NCI-H748 (cell line): ENCODE measurements at regions not wholly inside any gene's neighbourhood (a gene's known extent, or its start where the extent isn't known, plus 50 kb on each side); places are given as distances from the start of the nearest gene placed in this dataset.
"Not testable (repeated sequence)": the region's sequence is repeated elsewhere in the genome, so short reads cannot be mapped to it uniquely, and the experiment has no call there.

Experiments used
- DNase-seq: peaks from one replicate; lab custom pipeline; 2025; ENCODE audit not compliant: unreplicated experiment; lab: John Stamatoyannopoulos, UW

DNA sequence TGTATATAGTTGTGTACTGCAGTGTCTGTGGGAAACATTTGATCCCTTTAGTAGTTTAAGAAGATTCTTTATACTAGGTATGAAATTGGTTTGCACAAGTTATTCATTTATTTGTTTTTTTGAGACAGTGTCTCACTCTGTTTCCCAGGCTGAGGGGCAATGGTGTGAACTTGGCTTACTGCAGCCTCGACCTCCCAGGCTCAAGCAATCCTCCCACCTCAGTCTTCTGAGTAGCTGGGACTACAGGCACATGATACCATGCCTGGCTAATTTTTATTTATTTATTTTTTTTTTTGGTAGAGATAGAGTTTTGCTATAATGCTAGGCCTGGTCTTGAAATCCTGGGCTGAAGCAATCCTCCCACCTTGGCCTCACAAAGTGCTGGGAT lies 209.4 kb downstream of the RASSF9 start:
- DNase-seq, result no peak

DNA sequence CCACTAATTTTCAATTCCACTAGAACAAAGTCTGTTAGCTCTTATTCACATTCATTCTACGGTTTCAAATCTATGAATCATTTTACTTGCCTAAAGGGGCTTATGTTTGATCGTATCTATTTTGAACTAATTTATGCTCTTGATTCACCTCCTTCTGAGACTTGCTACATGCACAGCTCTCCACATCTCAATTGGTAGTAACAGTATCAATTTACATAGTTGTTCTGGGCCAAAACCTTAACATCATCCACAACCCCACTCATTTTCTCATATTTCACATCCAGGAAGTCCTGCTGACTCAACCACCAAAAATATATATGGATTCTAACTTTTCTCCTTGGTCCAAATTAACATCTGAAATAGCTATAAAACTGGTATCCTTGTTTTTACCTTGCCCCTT lies 208.6 kb downstream of the RASSF9 start:
- DNase-seq, result no peak

GRCh38 chr12:85628562-85628961 lies 207.6 kb downstream of the RASSF9 start:
- DNase-seq, result not testable (repeated sequence)

- DNase-seq, result no peak
Observed at GRCh38 chr12:85630851-85631250, 205.4 kb downstream of the RASSF9 start.

- no peak for DNase-seq
Observed at GRCh38 chr12:85632390-85632789, 203.8 kb downstream of the RASSF9 start.

- DNase-seq, result no peak
Observed at GRCh38 chr12:85633491-85633890, 202.7 kb downstream of the RASSF9 start.

- DNase-seq, result no peak
Observed at GRCh38 chr12:85639834-85640233, 196.4 kb downstream of the RASSF9 start.

GRCh38 chr12:85641796-85642195 lies 194.4 kb downstream of the RASSF9 start:
- DNase-seq, result no peak

GRCh38 chr12:85642288-85642687 lies 193.9 kb downstream of the RASSF9 start:
- DNase-seq, result no peak

GRCh38 chr12:85642808-85643207 lies 193.4 kb downstream of the RASSF9 start:
- DNase-seq, result no peak

DNA sequence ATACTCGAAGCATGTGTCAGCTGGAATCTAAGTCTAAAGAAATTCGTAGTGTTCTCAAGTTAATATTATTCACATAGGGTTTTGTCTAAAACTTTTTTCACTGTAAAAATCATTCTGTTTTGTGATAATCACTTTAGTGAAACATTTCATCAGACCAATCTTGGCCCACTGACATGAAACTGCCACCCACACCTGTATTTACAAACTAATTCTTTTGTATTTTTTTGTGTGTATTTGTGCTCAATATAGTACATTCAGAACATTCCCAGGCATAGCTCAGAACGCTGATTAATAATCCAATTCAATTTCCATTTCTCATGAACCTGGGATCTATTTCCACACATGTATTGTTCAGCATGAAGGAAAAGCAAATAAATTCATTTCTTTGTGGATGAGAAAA lies 191.7 kb downstream of the RASSF9 start:
- DNase-seq, result no peak

- no peak for DNase-seq
Observed at GRCh38 chr12:85653731-85654455, 182.3 kb downstream of the RASSF9 start.

DNA sequence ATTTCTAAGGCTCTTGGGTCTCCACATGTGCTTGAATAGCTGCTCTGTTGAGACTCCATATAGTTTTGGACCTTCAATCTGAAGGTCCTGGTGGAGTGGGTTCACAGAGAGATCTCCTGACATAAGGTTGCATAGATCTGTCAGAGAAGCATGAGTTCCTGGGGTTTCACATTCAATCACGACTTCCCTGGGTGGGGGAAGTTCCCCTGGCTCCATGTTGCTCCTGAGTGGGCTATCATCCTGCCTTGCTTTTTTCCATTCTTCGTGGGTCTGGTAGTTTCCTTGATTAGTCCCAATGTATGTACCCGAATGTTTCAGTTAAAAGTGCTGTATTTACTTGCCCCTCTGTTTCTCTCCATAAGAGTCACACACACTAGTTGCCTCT lies 181.8 kb downstream of the RASSF9 start:
- no peak for DNase-seq

- no peak for DNase-seq
Observed at GRCh38 chr12:85656561-85656960, 179.6 kb downstream of the RASSF9 start.

GRCh38 chr12:85657251-85657650 lies 179.0 kb downstream of the RASSF9 start:
- no peak for DNase-seq

DNA sequence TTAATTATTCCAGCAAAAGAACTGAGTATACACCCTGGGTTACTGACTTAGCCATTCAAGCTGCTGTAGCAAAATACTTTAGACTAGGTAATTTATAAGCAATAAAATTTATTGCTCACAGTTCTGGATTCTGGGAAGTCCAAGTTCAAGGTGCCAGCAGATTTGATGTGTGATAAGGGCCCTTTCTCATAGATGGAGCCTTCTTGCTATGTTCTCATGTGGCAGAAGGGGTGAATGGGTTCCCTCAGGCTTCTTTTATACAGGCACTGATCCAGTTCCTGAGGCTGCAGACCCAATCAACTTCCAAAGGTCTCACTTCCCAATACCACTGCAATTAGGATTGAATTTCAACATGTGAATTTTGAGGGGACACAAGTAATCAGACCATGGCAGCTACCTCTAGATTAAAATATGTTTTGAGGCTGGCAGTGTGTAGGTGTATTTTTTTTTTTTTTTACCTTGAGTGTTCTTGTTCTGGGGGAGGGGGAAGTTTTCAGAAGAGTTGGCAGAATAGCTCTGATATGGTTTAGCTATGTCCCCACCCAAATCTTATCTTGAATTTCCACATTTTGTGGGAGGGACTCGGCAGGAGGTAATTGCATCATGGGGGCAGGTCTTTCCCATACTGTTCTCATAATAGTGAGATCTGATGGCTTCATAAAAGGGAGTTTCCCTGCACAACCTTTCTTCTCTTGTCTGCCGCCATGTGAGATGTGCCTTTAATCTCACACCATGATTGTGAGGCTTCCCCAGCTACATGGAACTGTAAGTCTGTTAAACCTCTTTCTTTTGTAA lies 178.2 kb downstream of the RASSF9 start:
- no peak for DNase-seq

DNA sequence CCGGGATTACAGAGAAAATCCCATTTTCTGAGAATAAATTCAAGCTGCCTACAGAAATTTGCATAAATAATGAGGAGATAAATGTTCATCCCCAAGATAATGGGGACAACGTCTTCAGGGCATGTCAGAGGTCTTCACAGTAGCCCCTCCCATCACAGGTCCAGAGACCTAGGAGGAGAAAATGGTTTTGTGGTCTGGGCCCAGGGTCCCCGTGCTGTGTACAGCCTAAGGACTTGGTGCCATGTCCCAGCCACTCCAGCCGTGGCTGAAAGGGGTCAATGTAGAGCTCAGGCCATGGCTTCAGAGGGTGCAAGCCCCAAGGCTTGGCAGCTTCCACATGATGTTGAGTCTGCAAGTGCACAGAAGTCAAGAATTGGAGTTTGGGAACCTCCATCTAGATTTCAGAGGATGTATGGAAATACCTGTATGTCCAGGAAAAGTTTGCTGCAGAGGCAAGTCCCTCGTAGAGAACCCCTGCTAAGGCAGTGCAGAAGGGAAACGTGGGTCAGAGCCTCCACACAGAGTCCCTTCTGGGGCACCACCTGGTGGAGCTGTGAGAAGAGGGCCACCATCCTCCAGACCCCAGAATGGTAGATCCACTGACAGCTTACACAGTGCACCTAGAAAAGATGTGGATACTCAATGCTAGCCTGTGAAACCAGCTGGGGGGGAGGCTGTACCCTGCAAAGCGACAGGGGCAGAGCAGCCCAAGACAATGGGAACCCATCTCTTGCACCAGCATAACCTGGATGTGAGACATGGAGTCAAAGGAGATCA lies 176.3 kb downstream of the RASSF9 start:
- no peak for DNase-seq

DNA sequence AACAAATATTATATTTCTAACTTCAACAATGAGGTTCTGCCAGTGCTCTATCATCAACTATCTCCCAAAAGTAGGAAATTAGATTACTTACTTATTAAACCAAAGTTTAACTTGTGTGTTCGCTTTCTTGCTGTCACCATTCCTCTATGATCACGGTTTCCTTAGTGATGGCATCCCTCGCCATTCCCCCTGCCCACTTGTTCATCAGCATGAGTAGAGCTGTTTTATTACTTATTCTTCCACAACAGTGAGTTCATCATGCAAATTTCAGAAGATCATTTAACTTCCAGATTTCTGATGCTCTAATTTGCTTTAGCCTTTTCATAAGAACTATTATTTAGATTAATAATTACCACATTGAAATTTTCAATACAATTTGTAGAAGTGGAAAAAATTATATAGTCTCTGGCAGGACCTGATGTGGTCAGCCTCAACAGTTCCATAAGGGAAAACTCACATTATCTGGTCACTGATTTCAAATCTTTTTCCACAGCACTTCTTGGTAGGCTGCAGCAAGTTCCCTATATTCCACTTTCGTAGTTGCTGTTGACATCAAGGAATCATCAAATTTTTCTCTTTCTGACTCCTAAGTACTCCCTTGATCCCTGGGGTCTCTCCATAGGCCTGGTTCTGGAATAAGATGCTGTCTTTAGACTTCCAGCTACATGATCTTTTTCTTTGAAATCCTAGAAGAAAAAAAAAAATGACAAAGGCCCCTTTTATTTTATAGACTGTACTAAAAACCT lies 174.6 kb downstream of the RASSF9 start:
- no peak for DNase-seq

DNA sequence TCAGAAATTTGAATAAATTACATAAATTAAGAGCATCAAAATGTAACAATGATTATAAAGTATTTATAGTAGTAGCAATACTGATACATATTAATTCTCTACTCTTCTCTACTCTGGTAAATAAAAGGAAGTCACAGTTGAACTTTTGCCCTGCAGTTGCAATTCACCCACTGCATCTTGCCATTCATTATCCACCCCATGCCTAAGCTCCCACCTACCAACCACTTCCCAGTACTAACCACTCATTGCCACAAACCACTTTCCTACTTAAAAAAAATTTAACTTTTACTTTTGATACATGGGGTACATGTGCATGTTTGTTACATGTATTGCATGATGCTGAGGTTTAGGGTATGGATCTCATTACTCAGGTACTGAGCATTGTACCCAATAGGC lies 174.0 kb downstream of the RASSF9 start:
- DNase-seq, result no peak

DNA sequence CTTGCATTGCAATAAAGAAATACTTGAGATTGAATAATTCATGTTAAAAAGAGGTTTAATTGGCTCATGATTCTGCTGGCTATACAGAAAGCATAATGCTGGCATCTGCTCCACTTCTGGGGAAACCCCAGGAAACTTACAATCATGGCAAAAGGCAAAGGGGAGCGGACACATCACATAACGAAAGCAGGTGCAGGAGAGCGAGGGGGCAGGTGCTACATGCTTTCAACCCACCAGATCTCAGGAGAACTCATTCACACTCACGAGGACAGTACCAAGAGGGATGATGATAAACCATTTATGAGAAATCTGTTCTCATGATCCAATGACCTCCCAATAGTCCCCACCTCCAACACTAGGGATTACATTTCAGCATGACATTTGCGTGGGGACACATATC lies 172.6 kb downstream of the RASSF9 start:
- DNase-seq, result no peak

GRCh38 chr12:85664429-85664828 lies 171.8 kb downstream of the RASSF9 start:
- no peak for DNase-seq
